Activated CD8-positive, alpha-beta memory T cell treated with anti-CD3 and anti-CD28 coated beads for 4 hours (primary cell): ENCODE measurements at regions not wholly inside any gene's neighbourhood (a gene's known extent, or its start where the extent isn't known, plus 50 kb on each side); places are given as distances from the start of the nearest gene placed in this dataset.
A peak's percentile ranks its signal among the peaks of the same experiment; 100 is the strongest.

Experiments
- DNase-seq, 2 donors: peaks; one replicate each; pipeline ENCODE4 v3.0.0-alpha.2; 2020; ENCODE audit warnings: low read depth in 2 of 2

DNA sequence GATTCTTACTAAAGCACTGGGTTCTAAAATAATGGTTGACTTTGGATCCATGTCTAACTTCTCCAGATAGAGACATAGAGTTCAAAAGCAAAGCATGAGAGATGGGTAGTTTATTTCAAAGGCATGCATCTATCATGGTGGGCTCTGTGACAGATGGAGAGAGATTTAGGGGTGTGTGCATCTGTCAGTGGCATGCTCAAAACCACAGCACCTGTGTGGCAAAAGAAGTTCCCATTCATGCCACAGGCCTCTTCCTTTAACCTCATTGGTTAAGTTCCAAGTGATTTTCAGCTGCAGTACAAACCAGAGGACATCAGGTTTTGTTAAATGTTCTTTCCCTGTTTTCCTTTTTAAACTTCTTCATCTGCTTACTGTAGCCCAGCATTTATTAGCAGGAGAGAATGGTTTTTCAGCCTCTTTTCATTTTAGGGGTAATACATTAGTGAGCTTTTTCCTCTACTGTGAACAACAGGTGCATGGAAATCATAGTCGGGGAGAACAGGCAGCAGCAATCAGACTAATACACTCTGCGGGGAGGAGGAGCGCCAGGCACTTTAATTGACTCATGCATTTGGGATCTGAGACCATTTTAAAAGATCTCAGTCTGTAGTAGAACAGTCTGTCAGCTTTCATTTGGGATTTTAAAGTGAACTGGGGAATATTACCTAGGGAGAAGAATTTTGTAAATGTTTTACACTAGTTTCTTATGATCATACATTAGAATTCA, 52.4 kb upstream of the UPP2 start:
- no peak for DNase-seq

GRCh38 chr2:158048327-158048726, 53.3 kb upstream of the UPP2 start:
- DNase-seq = no peak

DNA sequence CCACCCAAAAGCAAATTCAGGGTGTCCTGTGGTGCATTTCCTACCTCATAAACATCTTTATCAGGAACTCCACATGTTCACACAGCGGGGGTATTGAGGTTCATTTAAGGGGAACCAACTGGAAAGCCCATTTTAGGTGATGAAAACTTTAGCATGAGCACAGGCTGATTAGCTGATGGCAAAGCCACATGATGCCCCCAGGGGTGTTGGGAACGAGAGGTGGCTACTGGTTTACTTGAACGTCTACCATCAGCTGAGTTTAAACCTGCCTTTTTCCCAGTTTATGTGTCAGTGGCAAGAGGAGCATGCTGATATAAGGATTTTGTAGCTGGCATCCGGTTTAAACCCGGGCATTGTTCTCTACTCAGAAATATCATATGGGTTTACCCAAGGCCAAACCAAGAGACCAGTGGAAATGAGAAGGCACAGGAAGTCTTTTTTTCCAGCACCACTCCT, 54.5 kb upstream of the UPP2 start:
- no peak for DNase-seq

GRCh38 chr2:158046121-158046880, 55.4 kb upstream of the UPP2 start:
- no peak for DNase-seq

DNA sequence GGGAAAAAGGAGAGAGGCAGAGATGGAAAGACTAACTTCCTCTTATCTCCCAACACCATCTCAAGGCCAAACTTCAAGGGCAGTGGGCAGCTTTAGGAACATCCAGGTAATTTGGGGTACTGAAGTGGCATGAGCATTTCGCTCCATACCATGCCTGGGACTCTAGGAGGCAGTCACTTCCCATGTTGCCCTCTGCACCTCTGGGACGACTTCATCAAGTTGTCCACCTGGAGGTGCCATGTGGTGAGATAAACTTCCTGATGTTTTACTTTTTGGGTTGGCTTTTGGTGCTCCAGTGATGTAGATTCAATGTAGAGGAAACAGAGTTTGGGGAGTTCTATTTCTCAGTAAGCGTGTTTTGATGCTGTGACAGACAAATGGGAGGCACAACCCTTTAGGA, 56.3 kb upstream of the UPP2 start:
- DNase-seq = no peak

- DNase-seq = no peak
Observed at GRCh38 chr2:158043181-158043948, 58.3 kb upstream of the UPP2 start.

GRCh38 chr2:158042666-158043065, 59.0 kb upstream of the UPP2 start:
- DNase-seq = no peak

GRCh38 chr2:158042245-158042644, 59.4 kb upstream of the UPP2 start:
- DNase-seq = no peak

GRCh38 chr2:158041400-158041799, 60.3 kb upstream of the UPP2 start:
- DNase-seq = no peak

- no peak for DNase-seq
Observed at GRCh38 chr2:158038901-158039300, 62.8 kb upstream of the UPP2 start.

DNA sequence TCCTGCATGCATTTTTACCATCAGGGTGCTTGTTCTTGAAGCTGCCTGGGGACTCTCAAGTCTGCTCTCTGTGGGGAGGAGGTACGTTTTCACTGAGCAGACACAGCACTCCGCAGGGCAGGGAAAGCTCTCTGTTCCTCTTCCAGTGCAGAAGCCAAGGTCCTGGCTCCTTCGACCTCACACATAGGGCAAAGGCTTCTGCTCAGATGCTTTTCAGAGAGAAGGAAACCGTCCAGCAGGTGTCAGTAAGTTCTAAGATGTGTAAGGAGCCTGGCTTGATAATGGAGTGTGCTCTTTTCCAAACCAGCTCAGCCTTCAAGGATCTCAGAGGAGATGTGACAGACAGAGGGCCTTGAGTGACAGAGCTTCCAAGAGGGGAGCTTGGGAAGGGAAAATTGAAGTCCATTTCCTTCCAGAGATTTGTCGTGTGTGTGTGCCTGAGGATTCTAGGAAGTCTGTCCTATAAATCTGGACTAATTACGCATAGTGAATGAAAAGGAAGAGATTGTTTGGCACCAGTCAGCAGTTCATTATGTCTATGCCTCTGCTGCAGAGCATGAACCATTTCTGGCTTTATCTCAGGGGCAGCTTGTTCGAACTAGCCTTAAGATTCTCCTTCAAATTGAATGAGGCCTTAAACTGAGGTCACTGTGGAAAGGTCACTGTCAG, 67.3 kb upstream of the UPP2 start:
- no peak for DNase-seq

DNA sequence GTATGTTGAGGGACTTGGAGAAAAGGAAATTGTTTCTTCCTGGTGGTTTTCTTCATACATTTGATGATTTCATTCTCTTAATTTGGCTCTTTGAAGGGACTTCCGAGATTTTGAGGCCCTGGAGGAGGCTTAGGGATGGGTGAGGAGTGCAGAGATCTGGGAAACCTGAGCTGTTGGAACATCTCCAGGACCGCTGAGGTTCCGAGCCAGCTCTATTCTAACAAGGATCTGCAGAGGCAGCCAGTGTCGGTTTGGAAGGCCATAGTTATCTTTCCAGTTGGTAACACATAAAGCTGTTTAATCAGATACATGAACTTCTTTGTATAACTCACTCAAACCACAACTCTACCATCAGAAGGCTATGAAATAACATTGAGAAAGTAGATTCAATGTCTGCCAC, 70.3 kb upstream of the UPP2 start:
- no peak for DNase-seq

DNA sequence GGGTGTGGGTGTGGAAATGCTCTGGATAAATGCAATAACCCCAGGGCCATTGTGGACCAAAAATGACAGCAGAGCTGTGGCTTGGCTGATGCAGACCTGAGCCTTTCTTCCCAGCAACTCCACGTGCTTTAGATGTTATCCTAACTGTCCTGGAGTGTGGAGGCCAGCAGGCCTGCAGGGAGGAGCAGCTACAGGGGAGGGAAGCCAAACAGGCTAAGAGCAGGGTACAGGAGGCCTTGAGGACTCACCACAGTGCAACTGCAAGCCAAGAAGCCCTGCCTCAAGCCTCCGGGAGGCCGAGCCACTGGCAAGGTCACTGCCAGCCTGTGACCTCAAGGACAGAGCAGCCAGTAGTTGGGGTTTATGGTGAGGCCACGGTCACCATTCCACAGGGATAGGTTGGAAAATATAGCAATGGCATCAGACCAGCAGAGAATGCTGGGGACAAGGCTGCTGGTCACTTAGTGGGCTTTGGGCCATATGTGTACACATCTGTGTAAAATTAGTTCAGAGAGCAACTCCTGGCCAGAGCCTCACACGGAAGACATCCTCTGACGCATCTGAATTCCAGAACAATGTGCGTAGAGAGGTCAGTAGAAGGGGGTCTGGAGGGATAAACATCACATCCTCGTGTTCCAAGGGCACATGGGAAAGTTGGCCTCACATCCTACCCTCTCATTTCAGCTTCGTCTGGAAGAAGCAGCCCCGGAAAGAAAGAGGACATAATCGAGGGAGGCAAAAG, 76.2 kb upstream of the UPP2 start:
- no peak for DNase-seq

DNA sequence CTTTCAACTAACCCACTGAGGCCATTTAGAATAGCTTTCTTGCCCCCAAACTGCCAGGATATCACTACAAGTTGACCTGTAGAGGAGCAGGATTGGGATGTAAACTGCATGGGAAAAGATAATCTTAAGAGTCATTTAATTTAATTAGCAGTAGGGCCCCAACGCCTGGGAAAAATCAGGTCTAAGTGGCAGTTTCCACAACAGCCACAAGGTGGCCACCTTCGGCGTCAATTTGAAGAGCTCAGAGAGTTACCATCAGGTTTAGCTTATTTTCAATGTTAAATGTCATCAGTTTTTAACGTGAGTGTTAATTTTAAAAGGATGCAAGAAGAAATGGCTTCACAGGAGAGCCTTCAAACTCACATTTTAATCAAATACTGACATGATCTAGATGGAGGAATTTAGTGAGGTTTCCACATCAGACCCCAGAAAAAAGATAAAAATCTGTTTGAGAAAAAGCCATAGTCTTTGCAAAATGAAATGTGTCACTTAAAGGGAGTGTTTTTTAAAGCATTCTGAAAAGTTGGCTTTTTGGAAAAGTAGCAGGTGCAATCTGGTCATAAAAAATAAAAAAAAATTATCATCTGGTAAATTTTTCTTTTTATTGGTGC, 77.3 kb upstream of the UPP2 start:
- DNase-seq = peak; percentile 7 to 25

DNA sequence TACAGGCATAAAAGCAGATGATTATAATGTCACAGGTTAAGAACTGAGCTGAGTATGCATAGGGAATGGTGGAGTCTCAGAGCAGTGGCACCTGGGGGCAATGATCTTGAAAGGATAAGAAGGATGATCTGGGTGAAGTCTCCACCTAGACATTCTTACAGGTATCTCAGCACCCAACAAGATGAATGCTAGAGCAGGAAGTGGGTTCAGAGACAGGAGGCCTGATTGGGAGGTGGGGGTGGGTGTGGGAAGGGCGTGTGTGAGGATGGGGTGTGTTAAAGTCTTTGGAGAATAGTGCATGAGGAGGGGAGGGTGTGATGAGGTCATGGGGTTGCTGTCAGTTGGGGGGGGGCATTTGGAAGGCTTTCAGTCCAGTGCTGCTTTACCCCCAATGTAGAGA, 78.8 kb upstream of the UPP2 start:
- DNase-seq = no peak

DNA sequence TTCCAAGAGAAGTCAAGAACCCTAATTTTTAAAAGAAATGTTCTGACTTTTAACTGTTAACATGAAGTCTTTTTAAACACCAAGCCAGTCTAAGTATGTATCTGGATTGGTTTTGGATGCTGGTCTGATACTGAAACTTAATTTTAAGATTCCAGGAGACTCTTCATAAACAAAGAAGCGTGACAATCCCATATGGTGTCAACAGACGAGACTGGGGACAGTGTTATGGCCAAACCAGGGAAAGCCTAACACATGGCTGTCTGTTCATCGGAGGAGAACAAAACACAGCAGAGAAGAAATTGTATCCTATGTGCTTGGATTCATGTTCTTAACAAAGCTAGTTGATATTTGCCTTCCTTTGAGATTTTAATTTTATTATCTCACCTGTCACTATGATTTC, 80.5 kb upstream of the UPP2 start:
- DNase-seq = no peak

GRCh38 chr2:158015428-158016076, 86.1 kb upstream of the UPP2 start:
- DNase-seq = no peak

- DNase-seq = no peak
Observed at GRCh38 chr2:158013891-158014290, 87.8 kb upstream of the UPP2 start.

GRCh38 chr2:158011055-158011771, 90.5 kb upstream of the UPP2 start:
- DNase-seq = no peak

DNA sequence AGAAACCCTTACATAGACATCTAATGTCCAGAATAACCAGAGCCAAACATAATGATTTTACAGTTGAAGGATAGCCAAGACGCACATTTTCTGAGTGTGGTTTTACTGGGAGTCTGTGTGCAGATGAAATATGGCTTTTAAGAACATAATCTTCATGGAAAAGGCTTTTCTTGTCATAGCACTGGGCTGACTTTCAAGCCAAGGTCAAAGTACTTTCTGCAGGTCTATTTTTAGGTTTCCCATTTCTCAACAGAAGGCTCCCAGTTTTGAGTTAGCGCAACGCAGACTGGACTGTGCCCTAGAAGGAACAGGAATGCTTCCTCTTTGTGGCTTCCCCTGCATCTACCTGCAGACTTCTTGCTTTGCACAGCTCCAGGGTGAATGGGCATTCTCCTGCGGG, 92.3 kb upstream of the UPP2 start:
- no peak for DNase-seq
